ENCODE measurements at regions not wholly inside any gene's neighbourhood (a gene's known extent, or its start where the extent isn't known, plus 50 kb on each side); places are given as distances from the start of the nearest gene placed in this dataset.
A peak's percentile ranks its signal among the peaks of the same experiment; 100 is the strongest.
"Not testable (repeated sequence)": the region's sequence is repeated elsewhere in the genome, so short reads cannot be mapped to it uniquely, and the experiment has no call there.

DNA sequence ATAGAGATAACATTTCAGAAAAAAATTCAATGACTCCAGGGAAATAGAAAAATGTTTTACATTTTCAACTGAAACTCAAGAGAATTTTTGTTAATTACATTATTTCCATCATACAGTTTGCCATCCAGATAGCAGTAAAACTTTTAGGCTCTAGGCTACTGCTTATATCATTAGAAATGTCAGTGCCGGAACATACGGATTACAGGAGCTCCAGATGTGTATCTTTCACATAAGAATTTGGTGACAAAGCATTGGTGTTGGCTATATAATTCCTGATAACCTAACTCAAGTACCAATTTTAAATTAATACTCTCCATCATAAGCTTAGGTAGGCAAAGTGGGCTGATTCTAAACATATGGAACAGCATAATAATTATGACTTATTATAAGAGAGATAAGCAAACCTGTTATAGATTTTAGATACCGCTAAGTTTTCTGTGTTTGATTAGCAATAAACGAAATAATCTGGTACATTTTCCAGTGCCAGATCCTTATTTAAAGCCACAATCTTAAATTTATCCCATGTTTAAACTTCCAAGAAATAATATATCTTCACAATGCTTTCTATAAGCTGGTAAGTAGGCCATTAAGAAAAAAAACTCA lies 637.9 kb downstream of the NXPH1 start:
- no peak for DNase-seq (ENCODE audit: low read depth)

DNA sequence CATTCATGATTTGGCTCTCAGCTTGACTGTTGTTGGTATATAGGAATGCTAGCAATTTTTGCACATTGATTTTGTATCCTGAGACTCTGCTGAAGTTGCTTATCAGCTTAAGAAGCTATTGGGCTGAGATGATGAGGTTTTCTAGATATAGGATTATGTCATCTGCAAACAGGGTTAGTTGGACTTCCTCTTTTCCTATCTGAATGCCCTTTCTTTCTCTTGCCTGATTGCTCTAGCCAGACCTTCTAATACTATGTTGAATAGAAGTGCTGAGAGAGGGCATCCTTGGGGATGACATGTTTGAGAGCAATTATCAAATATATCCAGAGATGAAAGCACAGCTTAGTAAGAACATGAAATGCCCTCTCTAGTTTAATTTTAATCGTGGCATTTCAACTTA lies 642.4 kb downstream of the NXPH1 start:
- DNase-seq (ENCODE audit: low read depth): not testable (repeated sequence)

DNA sequence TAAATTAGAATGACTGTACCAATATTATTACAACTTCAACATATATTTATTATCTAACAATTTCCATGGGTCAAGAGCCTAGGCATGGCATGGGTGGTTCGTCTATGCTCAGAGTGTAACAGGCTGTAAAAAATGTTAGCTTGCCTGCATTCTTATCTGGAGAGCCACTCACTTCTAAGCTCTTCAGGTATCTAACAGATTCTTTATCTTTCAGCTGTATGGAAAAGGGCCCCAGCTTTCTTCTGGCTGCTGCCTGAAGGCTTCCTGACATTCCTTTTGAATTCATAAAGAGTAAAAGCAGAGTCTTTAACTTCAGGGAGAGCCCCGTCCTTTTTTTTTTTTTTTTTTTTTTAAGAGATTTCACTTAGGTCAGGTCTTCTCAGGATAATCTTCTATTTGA lies 648.8 kb downstream of the NXPH1 start:
- no peak for DNase-seq (ENCODE audit: low read depth)

DNA sequence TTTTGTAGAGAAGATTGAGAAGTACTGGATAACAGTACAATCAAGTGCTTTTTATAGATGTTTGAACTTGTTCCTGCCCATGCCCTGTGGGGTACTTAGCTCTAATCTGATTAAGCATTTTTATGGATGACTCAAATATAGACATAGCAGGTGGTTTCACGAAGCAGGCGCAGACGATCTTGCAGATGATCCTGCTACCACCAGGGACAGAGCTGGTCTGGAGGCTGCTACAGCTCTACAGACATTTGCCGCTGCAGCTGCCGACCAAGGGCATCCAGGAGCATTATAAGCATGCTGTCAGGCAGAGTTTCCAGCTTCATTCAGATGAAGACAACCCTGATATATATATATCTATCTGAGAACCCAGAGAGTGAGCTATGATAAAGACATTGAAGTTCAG lies 650.4 kb downstream of the NXPH1 start:
- no peak for DNase-seq (ENCODE audit: low read depth)

DNA sequence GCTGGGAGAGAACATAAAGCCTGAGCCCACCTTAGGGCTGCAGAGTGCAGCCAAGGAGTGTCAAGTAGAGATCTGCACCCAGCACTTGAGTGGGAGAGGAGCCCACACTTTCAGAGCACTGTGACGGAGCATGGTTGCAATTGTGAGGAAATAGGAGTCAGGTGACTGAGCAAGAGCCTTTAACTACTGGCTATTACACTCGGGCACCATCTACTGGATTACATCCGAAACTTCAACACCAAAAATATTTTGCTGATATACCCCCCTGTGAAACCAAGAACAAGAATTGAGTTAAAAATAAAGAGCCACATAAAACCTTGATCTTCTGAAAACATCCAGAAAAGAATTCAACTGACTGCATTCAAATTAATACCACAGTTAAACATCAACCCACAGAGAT lies 657.9 kb downstream of the NXPH1 start:
- DNase-seq (ENCODE audit: low read depth): no peak

DNA sequence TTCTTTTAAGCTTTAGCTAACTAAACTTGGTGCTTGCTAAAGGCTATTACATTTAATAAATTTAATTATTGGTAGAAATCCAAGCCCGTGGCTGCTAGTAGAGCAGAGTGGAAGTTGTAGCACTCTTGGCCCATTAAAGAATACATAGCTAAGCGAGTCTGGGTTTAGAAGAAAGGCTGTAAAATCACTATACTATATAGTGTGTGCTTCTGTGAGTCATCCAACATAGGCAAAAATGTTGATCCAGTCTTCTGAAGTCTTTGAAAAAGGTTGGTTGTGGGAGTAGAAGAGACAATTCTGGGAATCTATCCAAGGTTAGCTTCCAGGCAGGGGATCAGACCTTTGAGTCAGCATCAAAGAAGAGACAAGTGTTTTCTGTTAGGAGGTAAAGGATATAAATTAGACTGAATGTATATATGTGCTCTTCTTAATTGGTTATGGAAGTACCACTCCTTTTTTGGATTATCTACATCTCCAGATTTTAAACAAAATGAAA lies 664.2 kb downstream of the NXPH1 start:
- DNase-seq (ENCODE audit: low read depth): peak; percentile 2

DNA sequence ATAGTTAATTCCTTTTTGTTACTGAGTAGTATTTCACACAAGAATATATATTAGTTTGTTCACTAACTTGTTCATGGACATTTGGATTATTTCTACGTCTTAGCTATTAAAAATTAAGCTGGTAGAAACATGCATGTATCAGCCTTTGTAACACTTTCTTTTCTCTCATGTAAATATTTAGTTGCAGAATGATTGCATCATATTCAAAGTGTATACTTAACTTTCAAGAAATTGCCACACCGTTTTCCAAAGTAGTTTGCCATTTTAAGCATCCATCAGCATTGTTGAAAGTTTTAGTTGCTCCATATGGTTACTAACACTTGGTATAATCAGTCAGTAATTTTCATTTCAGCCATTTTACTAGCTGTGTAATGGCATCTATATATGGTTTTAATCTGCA lies 666.9 kb downstream of the NXPH1 start:
- no peak for DNase-seq (ENCODE audit: low read depth)

DNA sequence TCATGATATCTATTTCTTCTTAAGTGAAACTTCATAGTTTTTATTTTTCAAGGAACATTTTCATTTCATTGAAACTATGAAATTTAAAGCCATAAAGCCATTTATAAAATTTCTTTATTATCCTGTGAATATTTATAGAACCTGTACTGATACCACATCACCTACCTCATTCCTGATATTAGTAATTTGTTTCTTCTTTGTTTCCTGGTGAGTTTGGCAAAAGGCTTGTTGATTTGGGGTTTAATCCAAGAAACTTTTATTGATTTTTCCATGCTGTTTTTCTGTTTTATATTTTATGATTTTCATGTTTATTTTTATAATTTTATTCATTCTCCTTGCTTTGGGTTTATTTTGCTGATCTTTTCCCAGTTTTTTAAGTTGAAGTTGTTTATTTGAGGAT lies 669.4 kb downstream of the NXPH1 start:
- DNase-seq (ENCODE audit: low read depth): no peak

DNA sequence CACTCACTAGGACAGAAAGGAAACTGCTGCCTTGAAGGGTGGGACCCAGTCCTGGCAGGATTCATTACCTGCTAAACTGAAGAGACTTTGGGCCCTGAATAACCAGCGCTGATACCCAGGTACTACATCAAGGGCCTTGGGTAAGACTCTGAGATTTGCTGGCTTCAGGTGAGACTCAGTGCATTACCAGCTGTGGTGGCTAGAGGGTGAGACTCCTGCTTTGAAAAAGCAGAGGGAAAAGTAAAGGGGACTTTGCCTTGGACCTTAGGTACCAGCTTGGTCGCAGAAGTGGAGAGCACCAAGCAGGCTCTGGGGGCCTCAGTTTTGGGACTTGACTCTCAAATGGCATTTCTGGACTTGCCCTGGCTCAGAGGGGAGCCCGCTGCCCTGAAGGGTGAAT lies 673.3 kb downstream of the NXPH1 start:
- no peak for DNase-seq (ENCODE audit: low read depth)

DNA sequence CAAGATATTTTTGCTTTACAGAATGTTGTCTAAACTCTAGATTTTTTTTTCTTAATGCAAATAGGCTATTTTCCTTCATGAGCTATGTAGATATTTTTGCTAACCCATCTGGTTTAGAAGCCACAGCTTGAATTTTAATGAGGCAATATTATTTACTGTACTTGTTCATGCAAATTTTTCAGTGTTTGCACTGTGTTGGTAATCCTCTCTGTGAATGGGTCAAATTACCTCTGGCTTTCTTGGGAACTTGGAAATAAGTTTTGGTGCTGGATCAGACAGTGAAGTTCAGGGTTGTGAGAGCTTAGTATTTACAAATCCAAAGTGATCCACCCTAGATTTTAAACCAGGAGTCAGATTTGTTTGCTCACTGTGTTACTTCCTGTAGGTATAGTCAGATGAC lies 686.9 kb downstream of the NXPH1 start:
- DNase-seq (ENCODE audit: low read depth): no peak

DNA sequence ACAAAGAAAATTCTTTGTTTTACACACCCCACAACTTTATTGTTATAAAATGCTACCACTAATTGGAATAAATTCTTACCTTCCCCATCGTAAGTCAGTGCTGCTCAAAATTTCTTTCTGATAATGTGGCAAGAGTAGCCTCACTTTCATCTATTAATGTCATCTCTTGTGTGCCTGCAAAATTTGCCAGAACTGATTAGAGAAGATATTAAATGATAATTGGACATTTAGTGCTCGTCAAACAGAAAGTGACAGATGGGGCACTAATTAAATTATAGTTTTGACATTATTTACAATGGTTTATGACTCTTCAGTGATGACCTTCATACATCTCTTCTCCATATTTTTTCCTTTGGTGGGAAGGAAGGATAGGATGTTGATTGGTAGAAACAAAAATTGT lies 690.9 kb downstream of the NXPH1 start:
- DNase-seq (ENCODE audit: low read depth): no peak

DNA sequence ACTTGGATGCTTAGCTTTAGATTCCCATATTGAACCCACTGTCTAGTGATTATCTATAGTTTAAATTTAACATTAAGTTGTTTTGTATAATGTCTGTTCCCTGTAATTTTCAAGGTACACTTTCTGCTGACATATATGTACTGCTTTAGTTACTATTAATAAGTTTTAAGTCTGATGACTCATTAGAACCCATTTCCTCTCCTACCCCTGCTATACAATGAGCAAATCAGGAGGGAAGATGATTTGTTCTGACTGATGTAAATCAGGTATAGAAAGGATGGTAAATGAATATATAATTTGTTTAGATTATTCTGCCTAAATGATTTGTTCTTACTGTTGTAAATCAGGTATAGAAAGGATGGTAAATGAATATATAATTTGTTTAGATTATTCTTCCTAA lies 691.8 kb downstream of the NXPH1 start:
- DNase-seq (ENCODE audit: low read depth): no peak

DNA sequence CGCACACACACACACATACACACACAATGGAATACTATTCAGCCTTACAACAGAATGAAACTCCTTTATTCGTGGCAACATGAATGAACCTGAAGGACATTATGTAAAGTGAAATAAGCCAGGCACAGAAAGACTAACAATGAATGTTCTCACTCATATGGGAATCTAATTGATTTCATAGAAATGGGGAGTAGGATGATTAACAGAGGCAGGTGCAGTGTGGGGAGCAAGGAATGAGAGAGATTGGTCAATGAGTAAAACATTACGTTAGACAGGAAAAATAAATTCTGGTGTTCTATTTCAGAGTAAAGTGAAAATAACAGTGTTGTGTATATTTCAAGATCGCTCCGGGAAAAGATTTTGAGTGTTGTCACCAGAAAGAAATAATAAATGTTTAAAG lies 694.5 kb downstream of the NXPH1 start:
- DNase-seq (ENCODE audit: low read depth): no peak

DNA sequence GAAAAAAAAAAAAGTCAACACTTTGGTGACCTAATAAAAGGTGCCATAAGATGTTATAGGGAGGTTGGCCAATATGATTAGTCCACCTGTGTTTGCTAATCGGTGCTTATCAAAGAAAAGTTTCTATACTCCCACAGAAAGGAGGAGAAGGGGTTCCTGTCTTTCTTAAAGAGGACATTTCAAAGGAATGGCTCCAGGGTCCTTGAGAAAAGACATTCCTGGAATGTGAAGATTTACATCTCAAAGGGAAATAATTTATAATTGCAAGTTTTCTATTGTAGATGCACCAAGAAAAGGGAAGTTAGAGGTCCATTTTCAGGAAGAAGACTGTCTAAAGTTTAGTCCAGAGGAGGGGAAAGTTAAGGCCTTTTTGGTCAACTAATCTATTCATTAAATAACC lies 715.3 kb downstream of the NXPH1 start:
- DNase-seq (ENCODE audit: low read depth): no peak

DNA sequence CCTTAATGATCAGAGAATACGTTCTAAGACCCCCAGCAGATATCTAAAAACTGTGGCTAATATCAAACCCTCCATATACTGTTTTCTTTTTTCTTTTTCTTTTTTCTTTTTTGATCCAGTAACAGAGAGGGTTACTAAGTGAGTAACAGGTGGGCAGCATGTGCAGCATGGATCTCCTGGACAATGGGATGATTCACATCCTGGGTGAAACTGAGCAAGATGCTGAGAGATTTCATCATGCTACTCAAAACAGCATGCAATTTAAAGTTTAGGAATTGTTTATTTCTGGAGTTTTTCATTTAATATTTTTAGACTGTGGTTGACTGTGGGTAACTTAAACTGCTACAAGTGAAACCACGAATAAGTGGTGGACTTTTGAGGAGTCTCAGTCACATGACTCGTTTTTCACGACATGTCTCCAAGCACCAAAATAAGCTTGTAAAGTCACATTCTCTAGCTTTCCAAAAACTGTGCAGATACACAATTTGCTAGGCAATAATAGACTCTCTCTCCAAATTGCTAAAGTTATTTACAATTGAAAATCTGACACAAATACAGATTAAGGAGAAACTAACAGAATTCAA lies 716.2 kb downstream of the NXPH1 start:
- peak; percentile 6 for DNase-seq (ENCODE audit: low read depth)

DNA sequence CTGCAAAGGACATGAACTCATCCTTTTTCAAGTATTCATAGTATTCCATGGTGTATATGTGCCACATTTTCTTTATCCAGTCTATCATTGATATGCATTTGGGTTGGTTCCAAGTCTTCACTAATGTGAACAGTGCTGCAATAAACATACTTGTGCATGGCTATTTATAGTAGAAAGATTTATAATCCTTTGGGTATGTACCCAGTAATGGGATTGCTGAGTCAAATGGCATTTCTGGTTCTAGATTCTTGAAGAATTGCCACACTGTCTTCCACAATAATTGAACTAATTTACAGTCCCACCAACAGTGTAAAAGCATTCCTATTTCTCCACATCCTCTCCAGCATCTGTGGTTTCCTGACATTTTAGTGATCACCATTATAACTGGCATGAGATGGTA lies 730.3 kb downstream of the NXPH1 start:
- peak; percentile 2 for DNase-seq (ENCODE audit: low read depth)

DNA sequence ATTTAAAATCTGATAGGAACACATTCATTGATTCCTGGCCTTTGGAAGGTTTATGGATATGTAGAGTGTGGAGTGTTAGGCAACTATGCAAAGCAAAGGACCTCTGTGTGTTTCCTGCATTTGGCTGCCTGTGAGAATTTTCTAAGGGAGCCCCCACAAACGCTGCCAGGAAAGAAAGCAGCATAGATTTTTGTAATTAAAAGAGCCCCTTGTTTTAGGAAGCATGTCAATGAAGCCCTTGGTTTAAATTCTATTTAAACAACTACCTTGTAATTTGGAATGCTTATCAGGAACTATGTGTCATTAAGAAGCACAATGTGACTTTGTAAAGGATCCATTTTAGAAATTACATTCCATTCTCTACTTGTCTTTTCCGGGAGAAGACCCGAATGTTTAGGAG lies 742.5 kb downstream of the NXPH1 start:
- DNase-seq (ENCODE audit: low read depth): no peak

DNA sequence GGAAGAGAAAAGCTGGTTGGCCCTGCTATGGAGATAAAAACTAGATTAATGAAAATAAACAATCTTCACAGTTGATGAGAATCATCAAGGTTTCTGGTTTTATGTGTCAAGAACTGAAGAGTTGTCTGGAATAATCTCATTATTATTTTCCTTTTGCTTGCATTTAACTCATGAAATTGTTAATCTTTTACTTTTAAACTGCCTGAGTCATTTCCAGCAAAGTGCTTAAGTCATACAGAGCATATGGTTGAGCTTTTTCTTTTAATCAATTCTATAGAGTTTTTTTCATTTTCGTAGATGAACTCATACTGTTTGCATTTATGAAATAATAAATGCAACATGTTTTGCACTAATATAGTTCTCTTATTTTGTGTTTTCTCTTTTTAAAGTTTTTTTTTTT lies 747.9 kb downstream of the NXPH1 start:
- DNase-seq (ENCODE audit: low read depth): no peak

DNA sequence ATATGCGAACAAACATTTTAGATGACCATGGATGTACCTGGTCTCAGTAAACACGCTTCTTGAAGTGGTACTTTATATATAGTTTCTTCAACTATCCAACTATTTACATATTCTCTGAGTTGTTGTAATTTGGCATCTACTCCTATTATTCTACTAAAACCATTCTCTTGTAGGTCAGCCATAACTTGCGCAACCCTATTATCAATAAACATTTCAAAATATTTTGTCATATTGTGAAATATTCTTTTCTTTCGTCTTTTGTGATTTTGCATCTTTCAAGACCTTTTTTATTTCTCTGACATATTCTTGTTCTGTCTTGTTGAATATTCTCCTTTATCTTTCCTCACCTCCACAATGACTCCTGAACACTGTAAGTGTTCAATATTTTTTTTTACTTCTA lies 753.3 kb downstream of the NXPH1 start:
- no peak for DNase-seq (ENCODE audit: low read depth)

DNA sequence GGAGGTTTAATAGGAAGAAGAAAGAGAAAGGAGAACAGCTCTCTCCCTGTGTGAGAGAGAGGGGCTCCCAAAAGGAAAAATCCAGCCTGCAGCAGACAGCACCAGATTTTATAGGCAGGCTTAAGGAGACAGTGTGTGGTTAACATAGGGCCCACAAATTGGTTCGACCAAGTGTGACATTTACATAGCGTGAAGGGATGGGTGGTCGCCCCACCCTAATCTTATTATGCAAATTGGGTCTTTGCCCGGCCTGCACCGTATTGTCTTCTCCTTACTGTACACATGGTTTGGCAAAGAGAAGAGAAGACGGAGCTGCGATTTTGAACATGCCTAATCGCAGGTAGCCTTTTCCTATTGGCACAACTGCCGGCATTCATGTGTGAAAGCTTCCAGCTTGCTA lies 756.3 kb downstream of the NXPH1 start:
- DNase-seq (ENCODE audit: low read depth): no peak

DNA sequence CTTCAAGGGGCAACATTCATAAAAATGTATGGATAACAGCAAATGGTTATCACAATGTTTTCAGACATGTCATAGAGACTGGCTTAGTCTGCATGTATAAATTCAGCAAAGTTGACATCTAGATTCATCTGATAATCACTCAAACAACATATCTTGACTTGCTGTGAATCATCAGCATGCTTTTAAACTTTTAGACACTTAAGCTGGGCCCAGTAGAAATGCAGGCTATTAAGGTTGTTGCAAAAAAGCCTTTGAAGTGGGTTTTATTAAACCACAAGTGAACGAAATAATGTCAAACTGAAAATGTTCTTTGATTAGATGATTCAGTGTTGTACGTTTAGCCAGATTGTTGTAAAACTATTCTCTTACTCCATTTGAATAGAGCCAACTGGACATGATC lies 759.6 kb downstream of the NXPH1 start:
- no peak for DNase-seq (ENCODE audit: low read depth)

DNA sequence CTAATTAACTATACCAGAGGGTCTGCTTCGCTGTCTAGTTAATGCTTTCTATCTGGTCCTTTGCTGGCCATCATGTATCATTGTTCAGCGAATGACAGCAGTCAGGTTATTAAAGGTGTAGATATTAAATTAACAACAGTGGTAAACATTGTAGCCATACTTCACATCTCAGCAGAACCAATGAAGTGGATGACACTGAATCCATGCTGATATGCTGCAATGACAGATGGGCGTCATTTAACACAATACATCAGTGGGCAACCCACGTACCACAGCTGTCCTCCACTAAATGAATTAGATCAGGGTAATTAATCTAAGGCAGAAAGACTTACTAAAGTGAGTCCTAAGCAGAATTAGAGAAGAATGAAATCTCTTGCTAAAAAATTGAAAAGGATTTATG lies 767.2 kb downstream of the NXPH1 start:
- DNase-seq (ENCODE audit: low read depth): no peak

DNA sequence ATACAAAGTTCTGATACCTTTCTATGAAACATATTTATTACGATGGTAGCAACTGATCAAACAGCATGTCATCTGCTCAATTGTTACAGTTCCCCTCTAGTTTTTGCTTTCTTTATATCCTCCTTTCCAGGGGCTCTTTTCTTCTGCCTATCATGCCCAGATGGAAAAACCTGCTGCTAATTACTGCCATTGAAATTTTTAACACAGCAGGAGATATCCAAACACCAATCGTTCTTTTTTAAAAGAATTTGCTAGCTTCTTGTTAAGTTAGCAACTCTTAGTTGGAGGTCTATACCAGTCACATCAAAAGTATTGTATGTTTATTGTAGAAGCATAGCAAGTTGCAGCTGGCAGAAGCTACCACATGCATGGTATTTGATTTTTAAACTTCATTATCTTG lies 768.5 kb downstream of the NXPH1 start:
- DNase-seq (ENCODE audit: low read depth): no peak

DNA sequence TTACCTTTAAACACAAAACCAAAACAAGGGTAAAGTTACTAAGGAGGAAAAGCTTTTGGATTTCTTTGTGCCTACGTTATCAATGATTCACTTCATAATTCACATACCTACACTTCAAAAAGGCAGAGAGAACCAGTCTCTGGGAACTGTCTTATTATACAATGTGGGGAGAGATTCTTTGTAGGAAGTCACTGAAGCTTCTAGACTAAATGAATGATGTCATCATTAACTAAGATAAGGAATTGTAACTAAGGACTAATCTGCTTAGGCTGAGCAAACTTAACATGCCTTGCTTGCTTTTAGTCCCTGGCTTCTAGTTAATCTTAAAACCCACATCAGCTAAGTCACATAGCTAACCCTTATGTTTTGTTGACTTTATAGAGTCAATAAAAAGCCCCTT lies 771.2 kb downstream of the NXPH1 start:
- peak; percentile 42 for DNase-seq (ENCODE audit: low read depth)
